A549 (cell line): ENCODE measurements at regions not wholly inside any gene's neighbourhood (a gene's known extent, or its start where the extent isn't known, plus 50 kb on each side); places are given as distances from the start of the nearest gene placed in this dataset.

Experiments
- ATAC-seq, 2 experiments: fragments of 200-7000 bp in 1 of 2; fragments of >200 bp in 1 of 2; cut with Nextera tagmentation in 1 of 2; cut with Tn5 transposase in 1 of 2; 3 replicates each; pipeline versions ENCODE4 v1.8.0 to v1.9.1; 2018 to 2020; ENCODE audit warnings: mild to moderate bottlenecking in 1 of 2, moderate library complexity in 1 of 2
- CTCF ChIA-PET: fragments of 300-600 bp; sonication (Branson Sonifier 250); formaldehyde crosslinking; extraction: SDS; loops from one replicate; lab custom pipeline; 2021; ENCODE audit warnings: antibody characterized with exemption, inconsistent platforms; lab: Yijun Ruan, JAX
- POLR2A ChIA-PET: fragments of 350-600 bp; formaldehyde crosslinking; extraction: SDS; loops from one replicate; lab custom pipeline; 2021; ENCODE audit warnings: antibody characterized with exemption, inconsistent platforms; lab: Yijun Ruan, JAX
- DNase-seq, 2 experiments: peaks; one replicate each; pipeline versions ENCODE4 v3.0.0 to v3.0.0-alpha.2; 2011 to 2016; ENCODE audit warnings: low read depth in 1 of 2, low spot score in 1 of 2
- FAIRE-seq: peaks from 2 replicates; lab custom pipeline; 2011; peaks lifted over from hg19 to GRCh38; lab: Jason Lieb, UNC
- H3K27ac ChIP-seq, 2 experiments: fragments of >200 bp; sonication (Bioruptor Twin); formaldehyde crosslinking; 3 replicates each; pipeline ENCODE4 v1.5.1; 2016 to 2017
- H3K4me1 ChIP-seq: fragments of >200 bp; sonication (Bioruptor Twin); formaldehyde crosslinking; 3 replicates; pipeline ENCODE4 v1.6.1; 2016
- H3K4me2 ChIP-seq: fragments of >200 bp; sonication (Bioruptor Twin); formaldehyde crosslinking; 3 replicates; pipeline ENCODE4 v1.6.1; 2016
- H3K4me3 ChIP-seq: fragments of >200 bp; sonication (Bioruptor Twin); formaldehyde crosslinking; 3 replicates; pipeline ENCODE4 v1.5.1; 2016
- H3K9me3 ChIP-seq: fragments of >200 bp; sonication (Bioruptor Twin); formaldehyde crosslinking; 3 replicates; pipeline ENCODE4 v1.6.1; 2016
- BHLHE40 ChIP-seq: IDR thresholded peaks from 2 replicates; pipeline ENCODE4 v1.6.1; 2012; ENCODE audit warnings: low read depth, low read length, inconsistent platforms
- CBX2 ChIP-seq: fragments of 200-600 bp; sonication (generic); IDR thresholded peaks from 2 replicates; pipeline ENCODE4 v1.6.1; 2016; ENCODE audit warnings: low read depth, mild to moderate bottlenecking, borderline replicate concordance
- CBX8 ChIP-seq: fragments of 200-600 bp; sonication (generic); IDR thresholded peaks from 2 replicates; pipeline ENCODE4 v1.6.1; 2016
- CEBPB ChIP-seq, 2 experiments: fragments of >200 bp in 1 of 2; sonication (Bioruptor Twin) in 1 of 2; formaldehyde crosslinking in 1 of 2; IDR thresholded peaks; 2 replicates each; pipeline ENCODE4 v1.6.1; 2012 to 2016
- CHD2 ChIP-seq: fragments of 150-350 bp; IDR thresholded peaks from 2 replicates; pipeline ENCODE4 v1.6.1; 2014; ENCODE audit warnings: low read length; ENCODE audit not compliant: partially characterized antibody
- CHD4 ChIP-seq: fragments of 200-600 bp; sonication (generic); IDR thresholded peaks from 2 replicates; pipeline ENCODE4 v1.6.1; 2016; ENCODE audit warnings: antibody characterized with exemption, mild to moderate bottlenecking, borderline replicate concordance
- ESRRA ChIP-seq: fragments of 150-350 bp; IDR thresholded peaks from 2 replicates; pipeline ENCODE4 v1.6.1; 2014; ENCODE audit warnings: mild to moderate bottlenecking, low read length, borderline replicate concordance
- FOSL2 ChIP-seq, 2 experiments: fragments of 450-650 bp in 1 of 2; fragments of >200 bp in 1 of 2; sonication (Bioruptor Twin) in 1 of 2; formaldehyde crosslinking; IDR thresholded peaks; 2 replicates each; pipeline versions ENCODE4 v1.5.0 to v1.6.1; 2016 to 2020; ENCODE audit warnings: mild to moderate bottlenecking in 1 of 2, moderate library complexity in 1 of 2
- FOXS1 ChIP-seq: fragments of 250-450 bp; sonication (Bioruptor Pico); IDR thresholded peaks from 2 replicates; pipeline ENCODE4 v1.5.0; 2020; ENCODE audit warnings: mild to moderate bottlenecking, moderate library complexity
- GATA3 ChIP-seq: IDR thresholded peaks from 2 replicates; pipeline ENCODE4 v1.6.1; 2012; ENCODE audit warnings: borderline replicate concordance
- HEYL ChIP-seq: fragments of 250-450 bp; sonication (Bioruptor Pico); IDR thresholded peaks from 2 replicates; pipeline ENCODE4 v1.8.0; 2021; ENCODE audit warnings: mild to moderate bottlenecking, moderate library complexity
- HOXA7 ChIP-seq: fragments of 250-450 bp; sonication (Bioruptor Pico); IDR thresholded peaks from 2 replicates; pipeline ENCODE4 v1.5.0; 2020; ENCODE audit warnings: mild to moderate bottlenecking, moderate library complexity
- HOXB13 ChIP-seq: fragments of 250-450 bp; sonication (Bioruptor Pico); IDR thresholded peaks from 2 replicates; pipeline ENCODE4 v1.5.0; 2020; ENCODE audit warnings: low read depth, mild to moderate bottlenecking, moderate library complexity
- JUNB ChIP-seq: fragments of >200 bp; sonication (Bioruptor Twin); formaldehyde crosslinking; IDR thresholded peaks from 2 replicates; pipeline ENCODE4 v1.6.1; 2016
- MYC ChIP-seq: IDR thresholded peaks from 2 replicates; pipeline ENCODE4 v1.6.1; 2012; ENCODE audit warnings: mild to moderate bottlenecking, inconsistent platforms, low read length, improper control_type of control experiment, borderline replicate concordance
- NR3C1 ChIP-seq: fragments of >200 bp; sonication (Bioruptor Twin); formaldehyde crosslinking; IDR thresholded peaks from 3 replicates; pipeline ENCODE4 v1.6.1; 2017
- POLR2A ChIP-seq: IDR thresholded peaks from 2 replicates; pipeline ENCODE4 v1.6.1; 2012; ENCODE audit warnings: mild to moderate bottlenecking, low read length
- POLR2AphosphoS2 ChIP-seq: conservative IDR thresholded peaks from 2 replicates; pipeline ENCODE4 v1.6.1; 2012; ENCODE audit warnings: low read length, improper control_type of control experiment, inconsistent platforms
- RCOR1 ChIP-seq: fragments of 150-350 bp; IDR thresholded peaks from 2 replicates; pipeline ENCODE4 v1.6.1; 2014; ENCODE audit warnings: antibody characterized with exemption, low read length, low read depth
- TFCP2L1 ChIP-seq: fragments of 250-450 bp; sonication (Bioruptor Pico); IDR thresholded peaks from 2 replicates; pipeline ENCODE4 v1.5.0; 2021; ENCODE audit warnings: mild to moderate bottlenecking
- TP53 ChIP-seq: fragments of 250-450 bp; sonication (Bioruptor Pico); IDR thresholded peaks from 2 replicates; pipeline ENCODE4 v1.5.0; 2021; ENCODE audit warnings: mild to moderate bottlenecking, moderate library complexity
- ZNF302 ChIP-seq: fragments of 250-450 bp; sonication (Bioruptor Pico); IDR thresholded peaks from 2 replicates; pipeline ENCODE4 v1.9.0; 2021; ENCODE audit warnings: inconsistent platforms, mild to moderate bottlenecking, moderate library complexity
- ZSCAN20 ChIP-seq: fragments of 250-450 bp; sonication (Bioruptor Pico); IDR thresholded peaks from 2 replicates; pipeline ENCODE4 v1.8.0; 2022; ENCODE audit warnings: mild to moderate bottlenecking, moderate library complexity
- WGBS: methylation state at CpG from one replicate; pipeline ENCODE4 v1.1.6; 2017; ENCODE audit errors: missing lambda C conversion rate; 5-methylcytosine and 5-hydroxymethylcytosine counted together
- TF ChIP-seq, protein P1 (sequence below): fragments of >200 bp; sonication (Bioruptor Twin); formaldehyde crosslinking; IDR thresholded peaks from 3 replicates; pipeline ENCODE4 v1.5.1; 2016
- TF ChIP-seq, protein P2 (sequence below): fragments of 450-650 bp; IDR thresholded peaks from 2 replicates; pipeline ENCODE4 v1.6.1; 2014; ENCODE audit warnings: antibody characterized with exemption
- TF ChIP-seq, protein P3 (sequence below): IDR thresholded peaks from 2 replicates; pipeline ENCODE4 v1.6.1; 2012; ENCODE audit warnings: low read depth, borderline replicate concordance
- TF ChIP-seq, protein P4 (sequence below): fragments of 150-350 bp; IDR thresholded peaks from 2 replicates; pipeline ENCODE4 v1.6.1; 2014; ENCODE audit warnings: low read depth, mild to moderate bottlenecking, low read length

DNA sequence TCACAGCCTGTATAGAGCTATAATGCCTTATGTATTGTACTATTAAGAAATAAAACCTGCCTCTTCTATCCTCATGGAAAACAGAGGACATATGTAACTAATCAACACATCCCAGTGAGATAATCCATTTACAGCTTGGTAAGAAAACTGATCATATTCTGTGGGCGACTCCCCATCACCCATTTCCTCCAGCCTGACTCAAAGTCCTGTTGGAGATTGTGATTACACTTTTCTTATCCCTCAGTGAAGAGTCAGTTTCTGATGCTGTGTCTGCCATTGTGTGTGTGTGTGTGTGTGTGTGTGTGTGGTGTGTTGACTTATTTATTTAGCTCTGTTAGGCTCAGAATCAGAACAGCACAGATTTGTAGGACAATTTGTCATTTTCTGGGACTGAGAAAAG lies 212.8 kb downstream of the FGF9 start:
- CTCF ChIA-PET = no interaction called here
- ATAC-seq (no peak), DNase-seq (no peak), FAIRE-seq (no peak)
- H3K4me3 ChIP-seq = no peak overlapping the region
- no peaks in the 10 kb centered on the region for H3K9me3 ChIP-seq
- no peak overlapping the region for H3K27ac ChIP-seq
- no peaks in the 10 kb centered on the region for H3K4me1 ChIP-seq
- WGBS = 0% methylated on average over 1 of the region's 1 CpG
- no peak overlapping the region for H3K4me2 ChIP-seq
- POLR2A ChIA-PET = no interaction called here
- TF ChIP-seq MYC (no peak), HEYL (CRISPR knock-in tag) (no peak), CEBPB (IDR thresholded peaks at IDR 0.05) (no peak), FOSL2 (IDR thresholded peaks at IDR 0.05) (no peak), FOSL2 (CRISPR knock-in tag; IDR thresholded peaks at IDR 0.05) (no peak), CHD2 (no peak), TP53 (CRISPR knock-in tag) (no peak), FOXS1 (CRISPR knock-in tag) (no peak)
- TF ChIP-seq, protein P1, sequence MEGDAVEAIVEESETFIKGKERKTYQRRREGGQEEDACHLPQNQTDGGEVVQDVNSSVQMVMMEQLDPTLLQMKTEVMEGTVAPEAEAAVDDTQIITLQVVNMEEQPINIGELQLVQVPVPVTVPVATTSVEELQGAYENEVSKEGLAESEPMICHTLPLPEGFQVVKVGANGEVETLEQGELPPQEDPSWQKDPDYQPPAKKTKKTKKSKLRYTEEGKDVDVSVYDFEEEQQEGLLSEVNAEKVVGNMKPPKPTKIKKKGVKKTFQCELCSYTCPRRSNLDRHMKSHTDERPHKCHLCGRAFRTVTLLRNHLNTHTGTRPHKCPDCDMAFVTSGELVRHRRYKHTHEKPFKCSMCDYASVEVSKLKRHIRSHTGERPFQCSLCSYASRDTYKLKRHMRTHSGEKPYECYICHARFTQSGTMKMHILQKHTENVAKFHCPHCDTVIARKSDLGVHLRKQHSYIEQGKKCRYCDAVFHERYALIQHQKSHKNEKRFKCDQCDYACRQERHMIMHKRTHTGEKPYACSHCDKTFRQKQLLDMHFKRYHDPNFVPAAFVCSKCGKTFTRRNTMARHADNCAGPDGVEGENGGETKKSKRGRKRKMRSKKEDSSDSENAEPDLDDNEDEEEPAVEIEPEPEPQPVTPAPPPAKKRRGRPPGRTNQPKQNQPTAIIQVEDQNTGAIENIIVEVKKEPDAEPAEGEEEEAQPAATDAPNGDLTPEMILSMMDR = no peak
- TF ChIP-seq, protein P2, sequence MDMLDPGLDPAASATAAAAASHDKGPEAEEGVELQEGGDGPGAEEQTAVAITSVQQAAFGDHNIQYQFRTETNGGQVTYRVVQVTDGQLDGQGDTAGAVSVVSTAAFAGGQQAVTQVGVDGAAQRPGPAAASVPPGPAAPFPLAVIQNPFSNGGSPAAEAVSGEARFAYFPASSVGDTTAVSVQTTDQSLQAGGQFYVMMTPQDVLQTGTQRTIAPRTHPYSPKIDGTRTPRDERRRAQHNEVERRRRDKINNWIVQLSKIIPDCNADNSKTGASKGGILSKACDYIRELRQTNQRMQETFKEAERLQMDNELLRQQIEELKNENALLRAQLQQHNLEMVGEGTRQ = no peak

DNA sequence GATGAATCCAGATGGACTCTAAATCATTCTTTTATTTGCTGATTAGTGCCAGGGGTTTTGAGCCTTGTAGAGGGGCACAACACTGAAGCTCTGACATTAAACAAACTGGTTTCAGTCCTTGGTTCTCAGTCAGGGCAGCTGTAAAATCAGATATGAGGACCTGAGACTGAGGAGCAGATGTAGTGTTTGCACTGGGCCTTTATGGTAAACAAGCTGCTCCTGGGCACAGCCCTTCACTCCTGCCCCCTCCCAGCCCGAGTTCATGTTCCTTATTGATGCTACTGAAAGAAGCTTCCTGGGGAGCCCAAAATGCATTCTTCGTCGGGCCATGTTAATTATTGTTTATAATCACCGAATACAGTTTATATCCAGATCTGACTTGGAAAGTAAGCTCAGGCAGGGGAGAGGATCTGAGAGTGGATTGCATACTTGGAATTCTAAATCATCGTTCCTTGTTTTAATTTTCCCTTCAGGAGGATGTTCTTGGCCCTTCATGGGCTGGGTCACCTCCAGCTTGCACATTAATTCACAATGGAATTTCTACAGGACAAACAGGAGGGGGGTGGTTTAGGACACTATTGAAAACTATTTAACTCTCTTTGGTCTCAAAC lies 213.5 kb downstream of the FGF9 start:
- H3K4me3 ChIP-seq = no peak overlapping the region
- FAIRE-seq = no peak
- CTCF ChIA-PET = interaction anchor here (1.5 kb wide), 1 partner anchor 10 kb away, joined by 3 read pairs; no protein-coding TSS in a partner anchor
- H3K27ac ChIP-seq = no peak overlapping the region
- 46% methylated on average over 5 of the region's 5 CpGs for WGBS
- no peaks in the 10 kb centered on the region for H3K9me3 ChIP-seq
- H3K4me1 ChIP-seq = no peaks in the 10 kb centered on the region
- no peak overlapping the region for H3K4me2 ChIP-seq
- POLR2A ChIA-PET = no interaction called here
- TF ChIP-seq CHD4 (no peak), CBX8 (no peak), ZNF302 (CRISPR knock-in tag) (no peak), ESRRA (no peak), ZSCAN20 (CRISPR knock-in tag) (no peak), BHLHE40 (no peak), NR3C1 (no peak), TFCP2L1 (no peak), GATA3 (no peak), RCOR1 (no peak)
- TF ChIP-seq, protein P3, sequence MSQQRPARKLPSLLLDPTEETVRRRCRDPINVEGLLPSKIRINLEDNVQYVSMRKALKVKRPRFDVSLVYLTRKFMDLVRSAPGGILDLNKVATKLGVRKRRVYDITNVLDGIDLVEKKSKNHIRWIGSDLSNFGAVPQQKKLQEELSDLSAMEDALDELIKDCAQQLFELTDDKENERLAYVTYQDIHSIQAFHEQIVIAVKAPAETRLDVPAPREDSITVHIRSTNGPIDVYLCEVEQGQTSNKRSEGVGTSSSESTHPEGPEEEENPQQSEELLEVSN = no peak
- ATAC-seq = no peak
- DNase-seq = no peak

DNA sequence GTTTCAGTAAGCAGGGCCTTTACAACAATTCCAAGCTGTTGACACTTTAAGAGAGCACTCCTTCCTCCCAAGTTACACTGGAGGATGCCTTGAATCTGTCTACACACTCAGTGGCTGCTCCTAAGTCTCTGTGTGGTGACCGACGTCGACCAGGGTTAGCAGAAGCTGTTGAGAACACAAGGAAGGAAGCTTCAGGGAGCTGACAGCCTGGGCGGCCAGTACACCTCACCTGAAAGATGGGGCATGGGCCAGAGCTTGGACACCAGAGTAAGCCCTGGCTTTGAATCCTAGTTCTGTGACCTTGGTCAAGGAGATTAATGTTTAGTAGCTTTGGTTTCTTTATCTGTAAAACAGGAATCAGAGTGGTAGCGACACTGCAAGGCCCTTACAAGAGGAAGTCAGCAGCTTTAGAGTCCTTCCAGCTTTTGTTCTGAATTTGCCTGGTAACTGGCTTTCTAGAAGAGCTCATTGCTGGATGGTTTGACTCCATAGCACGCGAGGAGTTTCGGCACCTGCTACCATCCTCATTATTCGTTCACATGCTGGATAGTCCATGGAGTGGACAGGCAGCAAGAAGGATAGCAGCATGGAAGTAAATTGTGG lies 214.2 kb downstream of the FGF9 start:
- Histone ChIP-seq H3K9me3 (no peaks in the 10 kb centered on the region), H3K4me1 (no peaks in the 10 kb centered on the region), H3K27ac (no peak overlapping the region), H3K4me2 (no peak overlapping the region), H3K4me3 (no peak overlapping the region)
- DNase-seq = no peak
- FAIRE-seq = no peak
- POLR2A ChIA-PET = no interaction called here
- ATAC-seq = no peak
- 29% methylated on average over 9 of the region's 9 CpGs for WGBS
- CTCF ChIA-PET = interaction anchor here (1.5 kb wide), 1 partner anchor 10 kb away, joined by 3 read pairs; no protein-coding TSS in a partner anchor
- TF ChIP-seq CBX2 (no peak), HOXA7 (CRISPR knock-in tag) (no peak), POLR2A (no peak), GATA3 (no peak), POLR2AphosphoS2 (no peak), HOXB13 (no peak), JUNB (no peak)
- TF ChIP-seq, protein P2 = no peak
- TF ChIP-seq, protein P4, sequence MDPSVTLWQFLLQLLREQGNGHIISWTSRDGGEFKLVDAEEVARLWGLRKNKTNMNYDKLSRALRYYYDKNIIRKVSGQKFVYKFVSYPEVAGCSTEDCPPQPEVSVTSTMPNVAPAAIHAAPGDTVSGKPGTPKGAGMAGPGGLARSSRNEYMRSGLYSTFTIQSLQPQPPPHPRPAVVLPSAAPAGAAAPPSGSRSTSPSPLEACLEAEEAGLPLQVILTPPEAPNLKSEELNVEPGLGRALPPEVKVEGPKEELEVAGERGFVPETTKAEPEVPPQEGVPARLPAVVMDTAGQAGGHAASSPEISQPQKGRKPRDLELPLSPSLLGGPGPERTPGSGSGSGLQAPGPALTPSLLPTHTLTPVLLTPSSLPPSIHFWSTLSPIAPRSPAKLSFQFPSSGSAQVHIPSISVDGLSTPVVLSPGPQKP = no peak
